ENCODE measurements at regions not wholly inside any gene's neighbourhood (a gene's known extent, or its start where the extent isn't known, plus 50 kb on each side); places are given as distances from the start of the nearest gene placed in this dataset.

- Histone ChIP-seq H3K9me3 (no peaks in the 10 kb centered on the region), H3K36me3 (no peaks in the 10 kb centered on the region), H3K27ac (no peak overlapping the region), H3K4me3 (no peak overlapping the region), H3K4me1 (no peaks in the 10 kb centered on the region), H3K27me3 (no peaks in the 10 kb centered on the region)
- no peak for TF ChIP-seq CTCF (IDR thresholded peaks at IDR 0.05)
- no peak for DNase-seq
These were observed 107.3 kb upstream of the MYCN start for GRCh38 chr2:15832849-15833680.

- no peaks in the 10 kb centered on the region for H3K36me3 ChIP-seq
- no peak for DNase-seq
- no peak overlapping the region for H3K27ac ChIP-seq
- TF ChIP-seq CTCF (IDR thresholded peaks at IDR 0.05) (no peak), POLR2A (IDR thresholded peaks at IDR 0.05) (no peak)
- no peaks in the 10 kb centered on the region for H3K4me1 ChIP-seq
- no peak overlapping the region for H3K4me3 ChIP-seq
- H3K27me3 ChIP-seq: no peaks in the 10 kb centered on the region
- no peaks in the 10 kb centered on the region for H3K9me3 ChIP-seq
These were observed 106.6 kb upstream of the MYCN start for GRCh38 chr2:15833731-15834130.

- no peaks in the 10 kb centered on the region for H3K4me1 ChIP-seq
- no peak overlapping the region for H3K4me3 ChIP-seq
- H3K27me3 ChIP-seq: no peaks in the 10 kb centered on the region
- TF ChIP-seq CTCF (IDR thresholded peaks at IDR 0.05) (no peak), POLR2A (IDR thresholded peaks at IDR 0.05) (no peak)
- no peaks in the 10 kb centered on the region for H3K36me3 ChIP-seq
- no peak for DNase-seq
- no peaks in the 10 kb centered on the region for H3K9me3 ChIP-seq
- no peak overlapping the region for H3K27ac ChIP-seq
These were observed 105.8 kb upstream of the MYCN start for GRCh38 chr2:15834381-15835031.

GRCh38 chr2:15835991-15836688, 104.2 kb upstream of the MYCN start:
- DNase-seq: no peak
- TF ChIP-seq CTCF (IDR thresholded peaks at IDR 0.05) (no peak), POLR2A (IDR thresholded peaks at IDR 0.05) (no peak)
- H3K27me3 ChIP-seq: no peaks in the 10 kb centered on the region
- H3K36me3 ChIP-seq: no peaks in the 10 kb centered on the region
- H3K9me3 ChIP-seq: no peaks in the 10 kb centered on the region
- H3K27ac ChIP-seq: no peak overlapping the region
- H3K4me1 ChIP-seq: no peaks in the 10 kb centered on the region
- H3K4me3 ChIP-seq: no peak overlapping the region

GRCh38 chr2:15836689-15837610, 103.4 kb upstream of the MYCN start:
- Histone ChIP-seq H3K9me3 (no peaks in the 10 kb centered on the region), H3K4me1 (no peaks in the 10 kb centered on the region), H3K4me3 (no peak overlapping the region), H3K36me3 (no peaks in the 10 kb centered on the region), H3K27me3 (no peaks in the 10 kb centered on the region), H3K27ac (no peak overlapping the region)
- TF ChIP-seq CTCF (IDR thresholded peaks at IDR 0.05): no peak
- TF ChIP-seq POLR2A (IDR thresholded peaks at IDR 0.05): no peak
- no peak for DNase-seq

All from Peyer's patch (tissue), 4 donors.